ENCODE measurements at regions not wholly inside any gene's neighbourhood (a gene's known extent, or its start where the extent isn't known, plus 50 kb on each side); places are given as distances from the start of the nearest gene placed in this dataset.

- Mint-ChIP-seq H3K36me3 (no peaks in the 10 kb centered on the region), H3K27ac (no peak overlapping the region), H3K9me3 (peaks cover 10% of the 10 kb centered on the region), H3K27me3 (ENCODE audit: low read depth) (no peaks in the 10 kb centered on the region), H3K4me1 (peaks cover 37% of the 10 kb centered on the region), H3K4me3 (no peak overlapping the region)
- ChIA-PET POLR2A (no interaction called here), CTCF (interaction anchor here (1.8 kb wide), 1 partner anchor 64 kb away, joined by 5 read pairs; no protein-coding TSS in a partner anchor)
- no peak for ATAC-seq
- no peak for DNase-seq (ENCODE audit: low spot score)
- TF ChIP-seq ETV6 (CRISPR knock-in tag; IDR thresholded peaks at IDR 0.05) = no peak
- no peak for TF ChIP-seq FOXJ3 (CRISPR knock-in tag; IDR thresholded peaks at IDR 0.05; ENCODE audit: borderline replicate concordance)
- no peak for TF ChIP-seq E2F4 (CRISPR knock-in tag; IDR thresholded peaks at IDR 0.05; ENCODE audit: borderline replicate concordance, low read depth)
- no peak for TF ChIP-seq ZNF423 (CRISPR knock-in tag; IDR thresholded peaks at IDR 0.05)
- TF ChIP-seq FOXP1 (CRISPR knock-in tag; IDR thresholded peaks at IDR 0.05; ENCODE audit: borderline replicate concordance) = no peak
- TF ChIP-seq NFE2L1 (CRISPR knock-in tag; IDR thresholded peaks at IDR 0.05) = no peak
- no peak for TF ChIP-seq CREB1 (CRISPR knock-in tag; IDR thresholded peaks at IDR 0.05)
- TF ChIP-seq EMX1 (CRISPR knock-in tag; IDR thresholded peaks at IDR 0.05) = no peak
Measured at GRCh38 chr4:95758001-95758400, 81.9 kb upstream of the PDHA2 start.

GRCh38 chr4:95754667-95755066 lies 85.2 kb upstream of the PDHA2 start:
- no peak overlapping the region for H3K27ac Mint-ChIP-seq
- ATAC-seq = no peak
- no peak for DNase-seq (ENCODE audit: low spot score)
- ChIA-PET POLR2A (no interaction called here), CTCF (no interaction called here)
- TF ChIP-seq ZNF396 (CRISPR knock-in tag; IDR thresholded peaks at IDR 0.05; ENCODE audit: borderline replicate concordance) (no peak), ZBTB43 (CRISPR knock-in tag; IDR thresholded peaks at IDR 0.05) (no peak), FOXK1 (CRISPR knock-in tag; IDR thresholded peaks at IDR 0.05) (no peak), ZNF232 (CRISPR knock-in tag; IDR thresholded peaks at IDR 0.05) (no peak), MYBL2 (CRISPR knock-in tag; IDR thresholded peaks at IDR 0.05) (no peak), EMX1 (CRISPR knock-in tag; IDR thresholded peaks at IDR 0.05) (no peak), ELF4 (CRISPR knock-in tag; IDR thresholded peaks at IDR 0.05; ENCODE audit: low read depth) (no peak), ATF1 (CRISPR knock-in tag; IDR thresholded peaks at IDR 0.05) (no peak), JUN (CRISPR knock-in tag; IDR thresholded peaks at IDR 0.05) (no peak), PREB (CRISPR knock-in tag; IDR thresholded peaks at IDR 0.05; ENCODE audit: borderline replicate concordance) (no peak), KAT7 (CRISPR knock-in tag; IDR thresholded peaks at IDR 0.05; ENCODE audit: borderline replicate concordance) (no peak)
- H3K27me3 Mint-ChIP-seq (ENCODE audit: low read depth) = no peaks in the 10 kb centered on the region
- H3K4me3 Mint-ChIP-seq = no peak overlapping the region
- peaks cover 11% of the 10 kb centered on the region; the same call in 1 of the 2 replicates for H3K9me3 Mint-ChIP-seq
- no peaks in the 10 kb centered on the region for H3K36me3 Mint-ChIP-seq
- peaks cover 26% of the 10 kb centered on the region for H3K4me1 Mint-ChIP-seq

- CTCF ChIA-PET = no interaction called here
- TF ChIP-seq FOXP1 (CRISPR knock-in tag; IDR thresholded peaks at IDR 0.05; ENCODE audit: borderline replicate concordance) (no peak), KAT7 (CRISPR knock-in tag; IDR thresholded peaks at IDR 0.05; ENCODE audit: borderline replicate concordance) (no peak), USF1 (CRISPR knock-in tag; IDR thresholded peaks at IDR 0.05) (no peak)
- no peak for DNase-seq (ENCODE audit: low spot score)
- Mint-ChIP-seq H3K9me3 (peaks cover 27% of the 10 kb centered on the region), H3K36me3 (peaks cover 12% of the 10 kb centered on the region), H3K27ac (no peak overlapping the region), H3K4me3 (no peak overlapping the region), H3K27me3 (ENCODE audit: low read depth) (no peaks in the 10 kb centered on the region), H3K4me1 (no peaks in the 10 kb centered on the region)
- POLR2A ChIA-PET = no interaction called here
- no peak for ATAC-seq
Measured at GRCh38 chr4:95749204-95749603, 90.7 kb upstream of the PDHA2 start.

Data from WTC11 (cell line).